ENCODE measurements at regions not wholly inside any gene's neighbourhood (a gene's known extent, or its start where the extent isn't known, plus 50 kb on each side); places are given as distances from the start of the nearest gene placed in this dataset.

- POLR2A ChIA-PET (ENCODE audit: partially characterized antibody): no interaction called here
- no peaks in the 10 kb centered on the region for H3K79me2 ChIP-seq (ENCODE audit: control insufficient read depth in 1 of 2, insufficient read depth in 2 of 2, low read length in 2 of 2)
These were observed 105.2 kb upstream of the GADD45A start for GRCh38 chr1:67579623-67580394.

More at GRCh38 chr1:67579623-67580394, 105.2 kb upstream of the GADD45A start:
- H4K8ac ChIP-seq (ENCODE audit: extremely low read depth, insufficient read depth, low read length): no peak overlapping the region
- no peak overlapping the region for H3K56ac ChIP-seq (replicated peaks; ENCODE audit: insufficient read length, low read depth, low read length)
- CTCF ChIA-PET (ENCODE audit: partially characterized antibody): interaction anchor here (0.8 to 4.4 kb wide), 7 partner anchors 8 to 188 kb away, joined by 3 to 34 read pairs (median 4); no protein-coding TSS in a partner anchor
- no peak overlapping the region for H3K18ac ChIP-seq (ENCODE audit: extremely low read depth, low read length)
- no peak overlapping the region for H3K9ac ChIP-seq (replicated peaks in 1 of 4; ENCODE audit: extremely low read depth in 1 of 4, low read depth in 3 of 4, low read length in 3 of 4)
- no peak overlapping the region for H2AFZ ChIP-seq (ENCODE audit: low read length)
- H2AK5ac ChIP-seq (ENCODE audit: low read depth, low read length): no peak overlapping the region
- H4K91ac ChIP-seq (replicated peaks; ENCODE audit: insufficient read length, low read length): no peak overlapping the region
- no peak overlapping the region for H3K23ac ChIP-seq (ENCODE audit: insufficient read length)
- H4K5ac ChIP-seq (ENCODE audit: insufficient read length, low read depth, low read length): no peak overlapping the region
- H3K79me1 ChIP-seq (ENCODE audit: low read depth, low read length): no peaks in the 10 kb centered on the region
- H4K20me1 ChIP-seq (replicated peaks in 1 of 2; ENCODE audit: control insufficient read depth in 1 of 2, insufficient read depth in 2 of 2, low read length in 2 of 2): no peaks in the 10 kb centered on the region
- no peak overlapping the region for H2BK120ac ChIP-seq (replicated peaks; ENCODE audit: low read depth, low read length)
- no peak for TF ChIP-seq JUN (IDR thresholded peaks at IDR 0.05; ENCODE audit: low read depth, low read length)
- no peak for TF ChIP-seq EZH2 (IDR thresholded peaks at IDR 0.05; ENCODE audit: low read depth, low read length, severe bottlenecking)
- no peak for TF ChIP-seq TCF12 (IDR thresholded peaks at IDR 0.05; ENCODE audit: low read depth, low read length)
- no peak for TF ChIP-seq SIX5 (IDR thresholded peaks at IDR 0.05; ENCODE audit: low read depth, low read length)
- no peak for TF ChIP-seq TAF1 (IDR thresholded peaks at IDR 0.05; ENCODE audit: low read depth, low read length)
- H3K4me3 ChIP-seq (ENCODE audit: extremely low read depth in 1 of 4, insufficient read depth in 2 of 4, low read depth in 3 of 4, low read length in 4 of 4): no peak overlapping the region
- no peak overlapping the region for H3K4me2 ChIP-seq (ENCODE audit: insufficient read depth in 1 of 2, low read depth in 2 of 2, low read length in 2 of 2)
- H2BK12ac ChIP-seq (ENCODE audit: low read depth, low read length): no peak overlapping the region
- H3K27ac ChIP-seq (ENCODE audit: low read depth, low read length): no peak overlapping the region
- no peak overlapping the region for H2BK15ac ChIP-seq (ENCODE audit: low read length)
- WGBS, 2 experiments (ENCODE audit: extremely low coverage in 1 of 2, insufficient coverage in 1 of 2, insufficient read length in 1 of 2, insufficient replicate concordance in 2 of 2, low coverage in 1 of 2, low lambda C conversion rate in 2 of 2, missing lambda C conversion rate in 1 of 2): 87% methylated on average over 1 of the region's 2 CpGs; no CpG with 5 or more reads in 1 of the 2 experiments
- H2BK20ac ChIP-seq (ENCODE audit: low read length): no peak overlapping the region
- peaks cover 0 to 4% (median 0%) of the 10 kb centered on the region in 4 experiments; a peak in 1 of 7 replicates for H3K27me3 ChIP-seq (replicated peaks in 1 of 4; ENCODE audit: control insufficient read depth in 3 of 4, extremely low read depth in 1 of 4, insufficient read depth in 3 of 4, low read length in 3 of 4)
- no peaks in the 10 kb centered on the region for H3K9me3 ChIP-seq (ENCODE audit: insufficient read depth in 2 of 2, low read depth in 1 of 2, low read length in 1 of 2)
- 0 out of 7 replicates have a peak, but pooled peaks cover 0 to 4% (median 0%) of the 10 kb centered on the region in 4 experiments for H3K4me1 ChIP-seq (replicated peaks in 1 of 4; ENCODE audit: control insufficient read depth in 3 of 4, insufficient read depth in 4 of 4, low read length in 3 of 4)
- H3K23me2 ChIP-seq (ENCODE audit: low read depth, low read length): no peaks in the 10 kb centered on the region
- no peaks in the 10 kb centered on the region for H3K36me3 ChIP-seq (ENCODE audit: control insufficient read depth in 2 of 4, insufficient read depth in 4 of 4, low read length in 3 of 4)
- no peak overlapping the region for H3K14ac ChIP-seq (ENCODE audit: insufficient read length)
- FAIRE-seq (no peak), DNase-seq (ENCODE audit: low read depth in 1 of 2, low spot score in 2 of 2) (no peak)
- H2BK5ac ChIP-seq (ENCODE audit: low read depth, low read length): no peak overlapping the region
- H3K4ac ChIP-seq (replicated peaks; ENCODE audit: insufficient read length, low read depth, low read length): no peak overlapping the region

Data from H1 (cell line).